Mesenchymal stem cell (in vitro differentiated cells and primary cell): ENCODE measurements at regions not wholly inside any gene's neighbourhood (a gene's known extent, or its start where the extent isn't known, plus 50 kb on each side); places are given as distances from the start of the nearest gene placed in this dataset.
A peak's percentile ranks its signal among the peaks of the same experiment; 100 is the strongest.

ENCODE experiments used
- DNase-seq: peaks from one replicate; pipeline ENCODE4 v3.0.0-alpha.2; 2013
- H2AFZ ChIP-seq: one replicate; pipeline ENCODE4 v1.6.1; 2013; ENCODE audit warnings: low read depth, mild to moderate bottlenecking, control low read depth, inconsistent platforms, low read length, moderate library complexity
- H2AK5ac ChIP-seq: 2 replicates; pipeline ENCODE4 v1.6.1; 2013; ENCODE audit warnings: low read length, moderate library complexity, mild to moderate bottlenecking, inconsistent platforms; ENCODE audit not compliant: severe bottlenecking
- H2BK120ac ChIP-seq: one replicate; pipeline ENCODE4 v1.6.1; 2013; ENCODE audit warnings: low read depth, mild to moderate bottlenecking, inconsistent platforms, low read length, moderate library complexity
- H2BK12ac ChIP-seq, 2 experiments: one replicate each; pipeline ENCODE4 v1.6.1; 2013; ENCODE audit warnings: inconsistent platforms in 2 of 2, low read length in 2 of 2, mild to moderate bottlenecking in 2 of 2, moderate library complexity in 2 of 2, control low read depth in 1 of 2
- H2BK15ac ChIP-seq: one replicate; pipeline ENCODE4 v1.6.1; 2013; ENCODE audit warnings: mild to moderate bottlenecking, low read depth, inconsistent platforms; ENCODE audit not compliant: poor library complexity, severe bottlenecking
- H2BK5ac ChIP-seq: 2 replicates; pipeline ENCODE4 v1.6.1; 2013; ENCODE audit warnings: low read depth, mild to moderate bottlenecking, low read length, control low read depth, inconsistent platforms; ENCODE audit not compliant: poor library complexity, severe bottlenecking
- H3K14ac ChIP-seq, 2 experiments: one replicate each; pipeline ENCODE4 v1.6.1; 2013; ENCODE audit warnings: inconsistent platforms in 2 of 2, low read length in 2 of 2, control low read depth in 1 of 2, mild to moderate bottlenecking in 1 of 2, moderate library complexity in 1 of 2
- H3K18ac ChIP-seq, 2 experiments: one replicate each; pipeline ENCODE4 v1.6.1; 2013; ENCODE audit warnings: inconsistent platforms in 2 of 2, low read length in 2 of 2, control low read depth in 1 of 2, low read depth in 1 of 2, mild to moderate bottlenecking in 1 of 2
- H3K23ac ChIP-seq, 2 experiments: one replicate each; pipeline ENCODE4 v1.6.1; 2013; ENCODE audit warnings: inconsistent platforms in 2 of 2, low read length in 2 of 2, mild to moderate bottlenecking in 2 of 2, moderate library complexity in 2 of 2, control low read depth in 1 of 2
- H3K27ac ChIP-seq: 2 replicates; pipeline ENCODE4 v1.5.1; 2013; ENCODE audit warnings: mild to moderate bottlenecking, moderate library complexity, low read length, control low read depth, inconsistent platforms; ENCODE audit not compliant: poor library complexity, severe bottlenecking
- H3K27me3 ChIP-seq, 2 experiments: 2 replicates each; pipeline versions ENCODE4 v1.6.1 to v1.7.0; 2013; ENCODE audit warnings: low read length in 2 of 2, mild to moderate bottlenecking in 2 of 2, moderate library complexity in 2 of 2, control low read depth in 1 of 2, inconsistent platforms in 1 of 2; ENCODE audit not compliant: control insufficient read depth in 1 of 2, insufficient read depth in 1 of 2
- H3K36me3 ChIP-seq, 2 experiments: 2 replicates each; pipeline versions ENCODE4 v1.6.1 to v1.7.0; 2013; ENCODE audit warnings: low read length in 2 of 2, control low read depth in 1 of 2, inconsistent platforms in 1 of 2, low read depth in 1 of 2, mild to moderate bottlenecking in 1 of 2; ENCODE audit not compliant: insufficient read depth in 2 of 2, control insufficient read depth in 1 of 2
- H3K4ac ChIP-seq, 2 experiments: one replicate each; pipeline ENCODE4 v1.6.1; 2013; ENCODE audit warnings: inconsistent platforms in 2 of 2, low read length in 2 of 2, mild to moderate bottlenecking in 2 of 2, moderate library complexity in 2 of 2, control low read depth in 1 of 2, low read depth in 1 of 2
- H3K4me1 ChIP-seq: 2 replicates; pipeline ENCODE4 v1.6.1; 2013; ENCODE audit warnings: low read depth, low read length, control low read depth; ENCODE audit not compliant: control insufficient read depth, insufficient read depth
- H3K4me2 ChIP-seq: 2 replicates; pipeline ENCODE4 v1.6.1; 2013; ENCODE audit warnings: low read length, mild to moderate bottlenecking, inconsistent platforms; ENCODE audit not compliant: poor library complexity, severe bottlenecking
- H3K4me3 ChIP-seq, 2 experiments: 2 replicates each; pipeline versions ENCODE4 v1.5.1 to v1.7.0; 2013; ENCODE audit warnings: low read length in 2 of 2, mild to moderate bottlenecking in 2 of 2, control low read depth in 1 of 2, low read depth in 1 of 2; ENCODE audit not compliant: insufficient read depth in 1 of 2
- H3K79me1 ChIP-seq: replicated peaks from 2 replicates; pipeline ENCODE4 v1.6.1; 2013; ENCODE audit warnings: mild to moderate bottlenecking, control low read depth, low read length, inconsistent platforms; ENCODE audit not compliant: poor library complexity, severe bottlenecking
- H3K9ac ChIP-seq: 2 replicates; pipeline ENCODE4 v1.7.0; 2013; ENCODE audit warnings: mild to moderate bottlenecking, low read length, moderate library complexity
- H3K9me3 ChIP-seq: 2 replicates; pipeline ENCODE4 v1.7.0; 2013; ENCODE audit warnings: mild to moderate bottlenecking, low read length; ENCODE audit not compliant: control insufficient read depth
- H4K8ac ChIP-seq: one replicate; pipeline ENCODE4 v1.6.1; 2013; ENCODE audit warnings: inconsistent platforms, mild to moderate bottlenecking, low read length, moderate library complexity
- H4K91ac ChIP-seq: one replicate; pipeline ENCODE4 v1.6.1; 2013; ENCODE audit warnings: mild to moderate bottlenecking, low read length, inconsistent platforms
- WGBS: methylation state at CpG from one replicate; pipeline ENCODE4 v1.1.7; 2013; ENCODE audit warnings: mixed read lengths; 5-methylcytosine and 5-hydroxymethylcytosine counted together

DNA sequence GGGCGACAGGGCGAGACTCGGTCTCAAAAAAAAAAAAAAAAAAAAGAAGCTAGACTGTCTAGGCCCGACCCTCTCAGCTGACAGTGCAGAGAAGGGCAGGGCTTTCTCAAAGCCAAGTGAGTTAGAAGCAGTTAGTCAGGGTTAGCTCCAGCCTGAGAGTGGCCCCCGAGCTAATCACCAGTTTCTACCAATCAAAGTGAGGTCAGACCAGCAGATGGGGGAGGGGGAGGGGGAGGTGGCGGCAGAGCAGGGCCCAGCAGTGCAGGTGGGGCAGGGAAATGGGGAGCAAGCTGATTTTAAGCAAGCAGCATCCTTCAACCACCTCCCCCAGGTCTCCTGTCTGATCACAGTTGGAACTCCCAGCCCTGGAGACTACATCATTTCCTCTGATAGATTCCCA lies 55.3 kb upstream of the PRR5 start:
- Histone ChIP-seq H4K91ac (no peak overlapping the region), H2BK5ac (no peak overlapping the region), H3K79me1 (no peaks in the 10 kb centered on the region), H3K18ac (no peak overlapping the region), H4K8ac (no peak overlapping the region), H3K4me2 (no peak overlapping the region), H3K4ac (no peak overlapping the region), H2BK15ac (no peak overlapping the region), H3K9ac (no peak overlapping the region), H2BK12ac (no peak overlapping the region), H2BK120ac (no peak overlapping the region), H3K27me3 (peaks cover 0 to 10% of the 10 kb centered on the region in 2 experiments), H3K23ac (no peak overlapping the region), H3K9me3 (no peaks in the 10 kb centered on the region), H3K14ac (no peak overlapping the region), H2AFZ (no peak overlapping the region), H3K4me3 (no peak overlapping the region), H3K27ac (no peak overlapping the region), H2AK5ac (no peak overlapping the region), H3K36me3 (no peaks in the 10 kb centered on the region), H3K4me1 (no peaks in the 10 kb centered on the region)
- WGBS: 95% methylated on average over 4 of the region's 6 CpGs
- no peak for DNase-seq

DNA sequence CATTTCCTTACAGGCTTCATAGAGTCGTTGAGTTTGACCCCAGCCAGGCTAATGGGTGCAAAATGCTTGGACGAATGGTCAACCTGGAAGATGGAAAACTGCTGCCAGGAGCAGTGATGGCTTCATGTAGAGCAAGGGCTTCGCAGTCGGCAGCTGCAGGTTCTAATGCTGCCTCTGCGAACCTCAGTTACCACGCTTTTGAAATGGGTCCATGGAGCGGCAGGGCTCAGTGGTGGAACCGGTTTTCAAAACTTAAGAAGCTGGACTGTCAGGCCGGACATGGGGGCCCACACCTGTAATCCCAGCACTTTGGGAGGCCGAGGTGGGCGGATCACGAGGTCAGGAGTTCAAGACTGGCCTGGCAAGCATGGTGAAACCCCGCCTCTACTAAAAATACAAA lies 55.9 kb upstream of the PRR5 start:
- Histone ChIP-seq H2BK5ac (no peak overlapping the region), H2AK5ac (no peak overlapping the region), H2AFZ (no peak overlapping the region), H3K9me3 (no peaks in the 10 kb centered on the region), H2BK15ac (no peak overlapping the region), H3K27ac (no peak overlapping the region), H3K27me3 (peaks cover 0 to 14% of the 10 kb centered on the region in 2 experiments), H3K23ac (no peak overlapping the region), H3K4me2 (no peak overlapping the region), H3K18ac (no peak overlapping the region), H3K4me1 (no peaks in the 10 kb centered on the region), H3K14ac (no peak overlapping the region), H4K8ac (no peak overlapping the region), H3K79me1 (no peaks in the 10 kb centered on the region), H3K4me3 (no peak overlapping the region), H4K91ac (no peak overlapping the region), H3K36me3 (no peaks in the 10 kb centered on the region), H3K9ac (no peak overlapping the region), H2BK12ac (no peak overlapping the region), H2BK120ac (no peak overlapping the region), H3K4ac (no peak overlapping the region)
- WGBS: 83% methylated on average over 13 of the region's 13 CpGs
- DNase-seq: no peak

DNA sequence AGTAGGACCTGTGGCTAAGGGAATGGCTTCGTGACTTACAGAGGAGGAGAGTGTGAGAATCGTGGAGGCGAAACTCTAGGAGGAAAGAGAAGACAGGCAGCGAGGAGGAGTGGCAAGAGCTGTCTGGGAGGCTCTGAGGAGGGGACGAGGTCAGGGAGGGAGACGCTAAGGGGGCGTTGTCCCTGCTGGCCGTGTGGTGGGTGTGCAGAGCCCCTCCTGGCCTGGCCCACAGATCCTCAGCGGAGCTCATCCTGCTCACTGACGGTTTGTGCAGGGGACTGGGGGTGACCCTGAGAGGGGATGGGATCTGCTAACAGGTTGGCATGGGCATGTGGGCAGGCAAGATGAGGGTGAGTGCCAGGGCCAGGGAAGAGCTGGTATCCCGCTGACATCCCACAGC lies 56.5 kb upstream of the PRR5 start:
- DNase-seq: no peak
- H2AFZ ChIP-seq: no peak overlapping the region
- 80% methylated on average over 11 of the region's 11 CpGs for whole genome bisulfite sequencing
- no peaks in the 10 kb centered on the region for H3K79me1 ChIP-seq
- H3K36me3 ChIP-seq: no peaks in the 10 kb centered on the region
- H4K91ac ChIP-seq: no peak overlapping the region
- no peak overlapping the region for H3K27ac ChIP-seq
- H4K8ac ChIP-seq: no peak overlapping the region
- peak overlapping the region in 1 of 2 experiments; percentile 46 for H3K14ac ChIP-seq
- H3K27me3 ChIP-seq: peaks cover 0 to 20% of the 10 kb centered on the region in 2 experiments
- H2BK15ac ChIP-seq: no peak overlapping the region
- H3K9me3 ChIP-seq: no peaks in the 10 kb centered on the region
- no peaks in the 10 kb centered on the region for H3K4me1 ChIP-seq
- no peak overlapping the region for H3K23ac ChIP-seq
- no peak overlapping the region for H2AK5ac ChIP-seq
- H2BK5ac ChIP-seq: no peak overlapping the region
- H2BK120ac ChIP-seq: no peak overlapping the region
- H3K4me2 ChIP-seq: no peak overlapping the region
- H3K9ac ChIP-seq: no peak overlapping the region
- H2BK12ac ChIP-seq: no peak overlapping the region
- H3K4ac ChIP-seq: no peak overlapping the region
- no peak overlapping the region for H3K4me3 ChIP-seq
- H3K18ac ChIP-seq: no peak overlapping the region

DNA sequence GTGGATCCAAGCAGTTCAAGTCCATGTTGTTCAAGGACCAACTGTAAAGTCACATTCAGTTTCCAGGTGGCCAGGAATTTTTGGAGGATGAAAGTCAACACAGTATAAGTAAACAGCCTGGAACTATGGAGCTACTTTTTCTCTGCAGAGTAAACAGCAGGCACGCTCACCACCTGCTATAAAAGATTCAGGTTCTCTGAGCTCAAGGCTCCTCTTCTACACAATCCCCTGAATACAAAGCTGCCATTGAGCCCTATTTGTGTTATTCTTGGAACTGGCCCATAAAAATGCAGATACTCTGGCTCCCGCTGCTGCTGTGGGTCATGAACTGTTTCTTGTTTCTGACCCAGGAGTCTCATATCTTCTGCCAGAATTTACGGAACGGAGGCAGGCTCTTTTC lies 56.9 kb upstream of the PRR5 start:
- WGBS: 81% methylated on average over 4 of the region's 4 CpGs
- Histone ChIP-seq H4K8ac (no peak overlapping the region), H3K23ac (no peak overlapping the region), H2BK120ac (no peak overlapping the region), H2BK12ac (no peak overlapping the region), H3K36me3 (no peaks in the 10 kb centered on the region), H3K79me1 (no peaks in the 10 kb centered on the region), H3K4me1 (no peaks in the 10 kb centered on the region), H3K27me3 (peaks cover 0 to 22% of the 10 kb centered on the region in 2 experiments), H4K91ac (no peak overlapping the region), H2AFZ (no peak overlapping the region), H3K4ac (no peak overlapping the region), H3K9me3 (no peaks in the 10 kb centered on the region), H3K4me3 (no peak overlapping the region), H3K9ac (no peak overlapping the region), H2BK15ac (no peak overlapping the region), H2BK5ac (no peak overlapping the region), H3K27ac (no peak overlapping the region), H3K14ac (no peak overlapping the region), H3K4me2 (no peak overlapping the region), H2AK5ac (no peak overlapping the region), H3K18ac (no peak overlapping the region)
- no peak for DNase-seq
